Parathyroid adenoma (tissue), 2 donors: ENCODE measurements at regions not wholly inside any gene's neighbourhood (a gene's known extent, or its start where the extent isn't known, plus 50 kb on each side); places are given as distances from the start of the nearest gene placed in this dataset.

ENCODE experiments used
- H2AFZ ChIP-seq: fragments of 300-600 bp; sonication (generic); one replicate; pipeline ENCODE4 v1.7.0; 2017; ENCODE audit warnings: antibody characterized with exemption, mild to moderate bottlenecking
- H3K27ac ChIP-seq: fragments of 300-600 bp; sonication (generic); one replicate; pipeline ENCODE4 v1.7.0; 2017
- H3K27me3 ChIP-seq: fragments of 300-600 bp; sonication (generic); one replicate; pipeline ENCODE4 v1.7.0; 2017; ENCODE audit warnings: low read length; ENCODE audit not compliant: control insufficient read depth, insufficient read depth
- H3K36me3 ChIP-seq: fragments of 300-600 bp; sonication (generic); one replicate; pipeline ENCODE4 v1.7.0; 2017; ENCODE audit warnings: low read length; ENCODE audit not compliant: control insufficient read depth, insufficient read depth
- H3K4me1 ChIP-seq: fragments of 300-600 bp; sonication (generic); one replicate; pipeline ENCODE4 v1.7.0; 2017; ENCODE audit warnings: control low read depth
- H3K4me2 ChIP-seq: fragments of 300-600 bp; sonication (generic); one replicate; pipeline ENCODE4 v1.7.0; 2017; ENCODE audit warnings: low read length
- H3K4me3 ChIP-seq: fragments of 300-600 bp; sonication (generic); one replicate; pipeline ENCODE4 v1.7.0; 2017; ENCODE audit warnings: low read depth, low read length
- H3K79me2 ChIP-seq: fragments of 300-600 bp; sonication (generic); one replicate; pipeline ENCODE4 v1.7.0; 2017; ENCODE audit warnings: control low read depth
- H3K9ac ChIP-seq: fragments of 300-600 bp; sonication (generic); one replicate; pipeline ENCODE4 v1.7.0; 2017; ENCODE audit warnings: mild to moderate bottlenecking
- H3K9me3 ChIP-seq: fragments of 300-600 bp; sonication (generic); one replicate; pipeline ENCODE4 v1.7.0; 2017; ENCODE audit warnings: low read length; ENCODE audit not compliant: control insufficient read depth
- CTCF ChIP-seq: fragments of 300-600 bp; sonication (generic); IDR thresholded peaks from one replicate; pipeline ENCODE4 v1.7.0; 2017; ENCODE audit warnings: antibody characterized with exemption, mild to moderate bottlenecking
- donor health status: primary hyperparathyroidism.

GRCh38 chr2:184125867-184126266, 472.5 kb upstream of the ZNF804A start:
- TF ChIP-seq CTCF: no peak
- no peak overlapping the region for H3K27ac ChIP-seq
- H3K9me3 ChIP-seq: no peaks in the 10 kb centered on the region

GRCh38 chr2:184129073-184129472, 469.3 kb upstream of the ZNF804A start:
- Histone ChIP-seq H3K27ac (no peak overlapping the region), H3K36me3 (no peaks in the 10 kb centered on the region)
- no peak for TF ChIP-seq CTCF

More at GRCh38 chr2:184125867-184126266, 472.5 kb upstream of the ZNF804A start:
- Histone ChIP-seq H3K36me3 (no peaks in the 10 kb centered on the region), H3K4me2 (no peak overlapping the region), H2AFZ (no peak overlapping the region), H3K4me3 (no peak overlapping the region), H3K9ac (no peak overlapping the region), H3K27me3 (no peaks in the 10 kb centered on the region), H3K4me1 (no peaks in the 10 kb centered on the region), H3K79me2 (no peaks in the 10 kb centered on the region)

GRCh38 chr2:184137955-184138354, 460.4 kb upstream of the ZNF804A start:
- no peaks in the 10 kb centered on the region for H3K36me3 ChIP-seq
- H3K27ac ChIP-seq: no peak overlapping the region
- H3K4me2 ChIP-seq: no peak overlapping the region

More at GRCh38 chr2:184129073-184129472, 469.3 kb upstream of the ZNF804A start:
- Histone ChIP-seq H3K79me2 (no peaks in the 10 kb centered on the region), H3K27me3 (no peaks in the 10 kb centered on the region), H3K4me3 (no peak overlapping the region), H3K9me3 (no peaks in the 10 kb centered on the region), H3K4me2 (no peak overlapping the region), H2AFZ (no peak overlapping the region), H3K9ac (no peak overlapping the region), H3K4me1 (no peaks in the 10 kb centered on the region)

GRCh38 chr2:184141866-184142265, 456.5 kb upstream of the ZNF804A start:
- Histone ChIP-seq H3K9me3 (peaks cover 2% of the 10 kb centered on the region), H3K4me3 (no peak overlapping the region), H3K36me3 (no peaks in the 10 kb centered on the region), H3K9ac (no peak overlapping the region), H3K27ac (no peak overlapping the region), H3K4me1 (no peaks in the 10 kb centered on the region), H3K27me3 (no peaks in the 10 kb centered on the region), H3K79me2 (no peaks in the 10 kb centered on the region), H3K4me2 (no peak overlapping the region), H2AFZ (no peak overlapping the region)
- TF ChIP-seq CTCF: no peak

More at GRCh38 chr2:184137955-184138354, 460.4 kb upstream of the ZNF804A start:
- no peak overlapping the region for H3K4me3 ChIP-seq
- H2AFZ ChIP-seq: no peak overlapping the region
- H3K9ac ChIP-seq: no peak overlapping the region
- no peaks in the 10 kb centered on the region for H3K27me3 ChIP-seq
- TF ChIP-seq CTCF: no peak
- H3K79me2 ChIP-seq: no peaks in the 10 kb centered on the region
- peaks cover 2% of the 10 kb centered on the region for H3K9me3 ChIP-seq
- H3K4me1 ChIP-seq: no peaks in the 10 kb centered on the region

DNA sequence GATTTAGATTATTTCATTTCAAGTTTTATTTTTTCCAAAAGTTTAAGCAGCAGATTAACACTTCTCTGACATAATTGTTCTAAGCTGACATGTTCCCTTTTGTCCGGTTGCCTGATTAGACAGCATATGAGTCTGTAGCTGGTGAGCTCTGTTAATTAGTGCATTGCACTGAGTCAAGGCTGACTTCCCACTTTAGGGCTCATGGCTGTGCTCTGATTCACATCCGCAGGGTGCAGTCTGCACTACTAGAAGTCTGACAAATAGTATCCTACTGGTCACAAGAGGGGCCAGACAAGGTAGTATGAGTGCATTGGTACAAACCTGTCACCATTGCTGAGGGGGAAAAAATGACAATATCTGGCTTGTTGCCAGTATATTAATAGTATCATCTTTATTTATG, 443.9 kb upstream of the ZNF804A start:
- no peak for TF ChIP-seq CTCF
- H3K9ac ChIP-seq: no peak overlapping the region
- H3K4me1 ChIP-seq: no peaks in the 10 kb centered on the region
- no peak overlapping the region for H3K4me3 ChIP-seq
- no peaks in the 10 kb centered on the region for H3K9me3 ChIP-seq
- no peak overlapping the region for H3K4me2 ChIP-seq
- no peaks in the 10 kb centered on the region for H3K27me3 ChIP-seq
- no peak overlapping the region for H2AFZ ChIP-seq
- H3K79me2 ChIP-seq: no peaks in the 10 kb centered on the region
- H3K27ac ChIP-seq: no peak overlapping the region
- H3K36me3 ChIP-seq: no peaks in the 10 kb centered on the region
